MM.1S (cell line): ENCODE measurements at regions not wholly inside any gene's neighbourhood (a gene's known extent, or its start where the extent isn't known, plus 50 kb on each side); places are given as distances from the start of the nearest gene placed in this dataset.

Source experiments
- CTCF ChIP-seq: fragments of 300-600 bp; sonication (generic); IDR thresholded peaks from 2 replicates; pipeline ENCODE4 v1.5.1; 2016; ENCODE audit warnings: antibody characterized with exemption, low read length, mixed read lengths
- EZH2 ChIP-seq: fragments of 300-600 bp; sonication (generic); optimal IDR thresholded peaks from 2 replicates; pipeline ENCODE3; 2017; ENCODE audit warnings: low read depth, mild to moderate bottlenecking, antibody characterized with exemption, low read length, mixed read lengths
- EZH2phosphoT487 ChIP-seq: fragments of 300-600 bp; sonication (generic); IDR thresholded peaks from 2 replicates; pipeline ENCODE4 v1.6.1; 2018; ENCODE audit warnings: antibody characterized with exemption, low read length

DNA sequence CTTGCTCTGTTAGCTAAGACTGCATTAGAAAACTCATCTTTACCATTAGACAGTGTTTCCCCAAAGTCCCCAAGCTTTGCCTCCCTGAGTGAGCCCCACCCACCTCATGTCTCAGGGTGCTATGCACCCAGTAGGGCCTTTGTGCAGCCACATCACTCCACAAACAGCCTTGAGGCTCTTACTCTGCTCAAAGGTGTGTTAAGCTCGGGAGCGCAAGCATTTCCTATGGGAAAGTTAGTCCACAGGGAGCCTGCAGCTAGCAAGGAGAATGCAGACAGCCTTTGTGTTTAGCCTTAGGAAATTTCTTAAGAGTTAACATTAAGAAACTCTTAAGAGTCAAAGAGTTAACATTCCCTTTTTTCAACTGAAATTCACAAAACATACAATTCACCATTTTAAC, 278.8 kb downstream of the AJAP1 start:
- TF ChIP-seq CTCF (no peak), EZH2phosphoT487 (no peak), EZH2 (no peak)
